ENCODE measurements at regions not wholly inside any gene's neighbourhood (a gene's known extent, or its start where the extent isn't known, plus 50 kb on each side); places are given as distances from the start of the nearest gene placed in this dataset.
"Not testable (repeated sequence)": the region's sequence is repeated elsewhere in the genome, so short reads cannot be mapped to it uniquely, and the experiment has no call there.

GRCh38 chr18:45322343-45322742 is 292.9 kb upstream of the SLC14A2 start:
- no peak for DNase-seq

DNA sequence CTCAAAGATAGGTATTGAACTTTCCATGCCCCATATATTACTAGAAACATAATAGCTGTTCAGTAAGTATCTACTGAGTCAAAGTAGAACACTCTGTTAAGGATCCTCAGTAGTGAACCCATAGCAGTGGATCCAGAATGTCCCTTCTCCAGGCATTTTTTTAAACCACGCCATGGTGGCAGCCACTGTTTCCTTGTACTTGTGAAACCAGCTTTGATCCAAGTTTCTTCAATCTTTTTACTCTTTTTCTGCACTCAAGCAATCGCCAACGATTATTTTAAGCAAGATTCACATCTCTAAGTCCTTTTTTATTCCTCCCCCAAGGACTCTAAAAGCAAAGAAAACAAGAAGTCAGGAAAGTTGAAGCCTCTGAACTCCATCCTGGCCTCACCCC is 291.2 kb upstream of the SLC14A2 start:
- no peak for DNase-seq

DNA sequence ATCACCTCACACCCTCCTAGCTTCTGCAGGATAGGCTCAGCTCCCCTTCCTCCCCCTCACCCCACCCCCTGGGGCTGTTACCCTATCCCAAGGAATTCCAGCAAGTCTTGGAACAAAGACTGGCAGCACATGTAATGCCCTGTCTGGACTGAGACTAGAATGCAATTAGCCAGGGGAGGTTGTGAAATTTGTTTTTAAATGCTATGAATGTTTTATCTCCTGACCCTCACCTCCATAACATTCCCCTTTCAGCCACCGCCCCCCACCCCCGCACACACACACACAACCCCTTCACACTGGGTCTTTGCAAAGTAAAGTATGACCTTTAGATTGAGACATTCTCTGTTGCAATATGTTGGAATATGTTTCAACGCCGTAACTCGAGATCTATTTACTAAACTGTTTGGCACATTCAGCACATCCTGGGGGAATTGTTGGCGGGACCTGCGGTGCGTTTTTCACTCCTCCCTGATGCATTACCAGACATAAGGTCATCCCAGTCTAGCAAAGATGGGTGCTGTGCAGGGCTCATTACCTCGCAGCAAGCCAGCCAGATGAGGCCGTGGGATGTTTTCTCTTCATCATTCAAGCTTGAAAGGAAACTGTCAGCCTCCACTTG is 290.7 kb upstream of the SLC14A2 start:
- DNase-seq = no peak

GRCh38 chr18:45325778-45326177 is 289.5 kb upstream of the SLC14A2 start:
- no peak for DNase-seq

- no peak for DNase-seq
Observed at GRCh38 chr18:45326505-45326904, 288.8 kb upstream of the SLC14A2 start.

GRCh38 chr18:45328296-45328695 is 287.0 kb upstream of the SLC14A2 start:
- DNase-seq = no peak

GRCh38 chr18:45328811-45329210 is 286.5 kb upstream of the SLC14A2 start:
- DNase-seq = no peak

DNA sequence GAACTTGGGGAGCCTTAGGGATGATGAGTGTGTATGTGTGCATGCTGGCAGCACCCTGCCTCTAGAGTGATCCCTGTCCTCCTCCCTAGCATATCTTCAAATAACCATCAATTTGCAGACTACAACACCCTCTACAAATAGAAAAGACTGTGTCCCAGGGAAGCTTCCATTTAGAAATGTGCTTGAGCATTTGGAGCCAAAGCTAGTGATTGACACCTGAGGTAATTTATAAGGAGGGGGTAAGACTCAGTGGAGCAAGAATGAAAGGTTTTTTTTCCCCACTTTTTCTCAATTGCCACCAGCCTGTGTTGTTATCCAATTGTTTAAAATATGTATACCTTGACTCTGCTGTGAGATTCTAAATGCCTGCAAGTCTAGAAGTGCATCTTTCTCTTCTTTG is 286.0 kb upstream of the SLC14A2 start:
- no peak for DNase-seq

- no peak for DNase-seq
Observed at GRCh38 chr18:45330170-45330594, 285.1 kb upstream of the SLC14A2 start.

DNA sequence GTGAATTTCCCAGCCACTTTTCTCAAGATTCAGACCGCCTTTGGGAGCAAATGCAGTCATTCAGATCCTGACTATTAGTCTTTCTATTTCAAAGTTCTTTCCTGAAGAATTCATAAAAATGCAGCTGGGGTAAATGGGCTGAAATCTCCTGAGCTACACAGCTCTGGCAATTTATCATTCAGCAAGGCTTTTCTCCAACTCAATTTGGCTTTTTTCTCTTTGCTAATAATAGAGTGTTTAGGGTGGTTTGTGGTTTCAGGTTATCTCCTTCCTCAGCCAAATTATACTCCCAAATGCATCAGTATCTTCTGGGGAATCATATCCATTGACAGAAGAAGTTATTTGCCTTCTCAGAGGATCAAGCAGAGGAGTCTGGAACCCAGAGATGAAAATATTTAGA is 282.4 kb upstream of the SLC14A2 start:
- DNase-seq = no peak

- DNase-seq = no peak
Observed at GRCh38 chr18:45334191-45334590, 281.1 kb upstream of the SLC14A2 start.

DNA sequence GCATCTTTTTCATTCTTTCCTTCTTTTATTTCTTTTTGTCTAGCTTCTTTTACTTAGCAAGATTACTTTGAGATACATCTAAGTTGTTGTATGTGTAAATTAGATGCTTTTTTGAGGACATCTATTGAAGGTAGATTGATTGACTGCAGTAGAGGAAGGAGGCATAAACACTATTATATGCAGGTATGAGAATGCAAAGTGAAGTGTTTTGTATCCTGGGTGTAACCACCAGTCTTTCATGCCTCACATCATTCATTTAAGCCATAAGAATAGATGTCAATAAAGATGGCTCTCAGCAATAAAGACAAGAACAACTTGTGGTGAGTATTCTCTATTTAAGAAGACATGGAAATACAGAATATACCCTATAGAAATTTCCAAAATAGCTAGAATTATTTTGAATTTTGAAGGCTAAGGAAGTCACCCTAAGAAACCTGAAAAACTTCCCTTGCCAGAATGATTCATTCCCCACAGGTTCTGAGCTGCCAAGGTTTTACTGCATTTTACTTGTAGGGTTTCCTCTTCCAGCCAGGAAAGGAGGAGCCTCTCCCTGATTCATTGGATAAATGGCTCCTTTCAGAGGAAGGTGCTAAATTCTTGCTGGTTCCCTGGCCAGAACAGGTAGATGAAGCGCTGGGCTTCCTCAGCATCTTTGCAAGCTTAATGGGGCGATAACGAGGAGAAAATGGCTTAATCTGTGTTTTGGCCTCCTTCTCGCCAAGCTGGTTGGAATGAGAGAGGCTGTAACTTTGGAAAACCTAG is 279.8 kb upstream of the SLC14A2 start:
- no peak for DNase-seq

DNA sequence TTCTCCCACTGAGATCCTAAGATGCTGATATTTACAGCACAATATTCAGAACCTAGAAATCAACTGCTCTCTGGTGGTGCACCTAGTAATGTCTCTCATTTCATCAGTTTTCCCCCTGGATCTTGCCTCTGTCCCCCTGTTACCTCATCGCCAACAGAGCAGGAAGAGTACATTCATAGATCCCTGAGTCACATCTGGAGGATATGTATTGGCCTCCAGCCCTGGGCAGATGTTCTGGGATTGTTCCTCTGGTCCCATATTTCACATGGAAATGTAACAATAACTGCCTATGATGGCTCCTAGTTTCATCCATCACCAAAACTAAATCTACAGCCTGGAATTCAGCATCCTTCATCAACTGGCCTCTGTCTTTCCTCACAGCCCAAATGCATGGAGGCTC is 278.8 kb upstream of the SLC14A2 start:
- no peak for DNase-seq

DNA sequence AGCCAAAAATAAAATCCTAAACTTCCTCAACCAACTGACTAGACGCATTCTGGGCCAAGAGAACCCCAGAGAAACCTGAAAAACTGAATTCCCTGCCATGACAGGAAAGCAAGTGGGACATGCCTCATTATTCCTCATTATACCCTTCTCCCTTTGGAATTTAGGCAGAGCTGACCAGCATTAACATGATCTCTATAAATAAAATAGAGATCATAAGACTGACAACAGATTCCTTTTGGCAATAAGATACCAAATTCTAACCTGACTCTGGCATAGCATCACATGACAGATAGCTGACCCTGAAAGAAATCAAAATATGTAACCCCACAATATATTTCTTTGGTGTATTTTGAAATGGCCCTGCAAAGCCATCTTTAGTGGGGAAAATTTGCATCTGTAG is 277.8 kb upstream of the SLC14A2 start:
- DNase-seq = no peak

GRCh38 chr18:45339810-45340550 is 275.3 kb upstream of the SLC14A2 start:
- DNase-seq = no peak

DNA sequence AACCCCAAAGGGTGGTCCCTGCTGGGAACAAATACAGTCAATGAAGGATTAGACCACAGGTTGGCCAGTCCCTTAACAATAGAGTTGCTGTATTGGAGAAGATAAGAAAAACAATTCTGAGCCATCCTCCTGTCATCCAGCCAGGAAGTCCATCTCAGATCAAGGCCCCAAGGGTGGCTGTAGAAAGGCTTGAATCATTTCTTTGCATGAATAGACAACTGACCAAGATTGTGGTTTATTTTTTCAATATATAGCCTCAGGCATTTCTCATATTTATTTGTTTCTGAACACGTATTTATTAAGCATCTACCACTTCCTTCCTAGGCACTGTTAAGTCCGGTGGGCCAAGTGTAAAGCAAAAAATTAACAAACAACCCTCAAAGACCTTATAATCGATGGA is 274.4 kb upstream of the SLC14A2 start:
- DNase-seq = no peak

DNA sequence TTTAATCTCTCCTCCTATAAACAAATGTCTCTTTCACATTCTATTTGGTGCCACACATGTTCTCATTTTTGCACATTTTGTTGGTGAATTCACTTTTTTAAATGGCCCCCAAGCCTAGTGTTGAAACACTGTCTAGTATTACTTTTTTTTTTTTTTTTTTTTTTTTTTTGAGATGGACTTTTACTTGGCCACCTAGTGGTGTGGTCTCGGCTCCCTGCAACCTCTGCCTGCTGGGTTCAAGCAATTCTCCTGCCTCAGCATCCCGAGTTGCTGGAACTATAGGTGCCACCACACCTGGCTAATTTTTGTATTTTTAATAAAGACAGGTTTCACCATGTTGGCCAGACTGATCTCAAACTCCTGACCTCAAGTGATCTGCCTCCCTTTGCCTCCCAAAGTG is 273.8 kb upstream of the SLC14A2 start:
- DNase-seq = no peak

GRCh38 chr18:45342166-45342565 is 273.1 kb upstream of the SLC14A2 start:
- no peak for DNase-seq

GRCh38 chr18:45342653-45343052 is 272.6 kb upstream of the SLC14A2 start:
- no peak for DNase-seq

- DNase-seq = no peak
Observed at GRCh38 chr18:45343365-45343764, 271.9 kb upstream of the SLC14A2 start.

DNA sequence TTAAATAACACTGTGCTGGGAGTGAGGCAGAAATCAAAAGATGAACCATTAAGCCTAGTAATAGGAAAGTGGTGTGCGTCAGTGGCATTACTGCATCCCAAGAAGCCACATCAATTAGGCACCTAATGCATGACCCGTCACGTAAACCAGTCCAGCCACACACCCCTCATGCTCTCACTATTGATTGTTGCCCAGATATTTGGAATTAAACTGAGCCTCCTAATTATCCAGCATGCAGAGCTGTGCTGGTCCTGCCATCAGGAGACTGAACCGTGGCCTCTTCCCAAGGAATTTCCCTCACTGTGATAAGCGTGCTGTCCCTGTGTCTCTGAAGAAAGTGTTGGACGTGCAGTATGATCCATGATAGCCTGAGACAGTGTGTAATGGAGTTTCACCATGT is 270.6 kb upstream of the SLC14A2 start:
- not testable (repeated sequence) for DNase-seq

- no peak for DNase-seq
Observed at GRCh38 chr18:45349019-45349418, 266.3 kb upstream of the SLC14A2 start.

DNA sequence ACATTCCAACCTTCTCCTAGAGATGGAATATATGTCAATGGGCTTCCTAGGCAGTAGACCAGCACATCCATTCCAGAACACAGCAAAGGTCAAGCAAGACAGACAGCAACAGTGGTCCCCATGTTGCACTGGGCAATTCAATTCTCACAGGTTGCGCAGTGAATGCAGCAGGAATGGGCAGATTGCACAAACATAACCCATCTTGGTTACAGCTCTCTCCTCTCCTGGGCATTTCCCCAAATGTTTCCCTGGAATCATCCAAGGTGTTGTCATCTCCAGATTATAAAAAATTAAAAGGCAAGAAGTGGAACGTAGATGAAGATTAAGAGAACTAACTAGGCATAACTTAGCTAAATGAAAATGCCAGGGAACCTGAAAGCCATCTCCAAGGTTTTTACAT is 265.8 kb upstream of the SLC14A2 start:
- DNase-seq = no peak

Data from stimulated activated CD4-positive, alpha-beta T cell treated with anti-CD3 and anti-CD28 coated beads, Interleukin-4, amount 100 ng/mL, for 1 hour (primary cell).